ENCODE measurements at regions not wholly inside any gene's neighbourhood (a gene's known extent, or its start where the extent isn't known, plus 50 kb on each side); places are given as distances from the start of the nearest gene placed in this dataset.
"Not testable (repeated sequence)": the region's sequence is repeated elsewhere in the genome, so short reads cannot be mapped to it uniquely, and the experiment has no call there.

- no peak for DNase-seq
- Histone ChIP-seq H3K9ac (ENCODE audit: insufficient read depth in 1 of 2, low read length in 2 of 2) (no peak overlapping the region), H3K36me3 (ENCODE audit: control insufficient read depth in 4 of 4, insufficient read depth in 4 of 4, low read length in 4 of 4) (no peaks in the 10 kb centered on the region), H3K4me3 (no peak overlapping the region), H3K9me3 (ENCODE audit: control insufficient read depth in 4 of 4, insufficient read depth in 3 of 4, low read length in 3 of 4) (peaks cover 0 to 3% (median 0%) of the 10 kb centered on the region in 4 donors), H3K27me3 (ENCODE audit: control insufficient read depth in 3 of 3, insufficient read depth in 3 of 3, low read length in 2 of 3) (no peaks in the 10 kb centered on the region), H3K4me1 (ENCODE audit: control insufficient read depth in 5 of 5, insufficient read depth in 5 of 5, low read length in 5 of 5) (no peaks in the 10 kb centered on the region), H3K27ac (ENCODE audit: low read depth in 1 of 2, low read length in 1 of 2) (no peak overlapping the region)
- 65 to 80% methylated on average over 5 of the region's 5 CpGs for WGBS, 2 donors
- no peak for TF ChIP-seq CTCF (IDR thresholded peaks at IDR 0.05; ENCODE audit: control extremely low read depth, extremely low read depth)
- peak; percentile 41 for ATAC-seq (ENCODE audit: insufficient read depth, low FRiP score)
Measured at GRCh38 chr6:85129881-85130280, 320.0 kb upstream of the NT5E start.

- Histone ChIP-seq H3K36me3 (ENCODE audit: control insufficient read depth in 4 of 4, insufficient read depth in 4 of 4, low read length in 4 of 4) (no peaks in the 10 kb centered on the region), H3K9ac (ENCODE audit: insufficient read depth in 1 of 2, low read length in 2 of 2) (no peak overlapping the region), H3K27me3 (ENCODE audit: control insufficient read depth in 3 of 3, insufficient read depth in 3 of 3, low read length in 2 of 3) (no peaks in the 10 kb centered on the region), H3K9me3 (ENCODE audit: control insufficient read depth in 4 of 4, insufficient read depth in 3 of 4, low read length in 3 of 4) (peaks cover 0 to 3% (median 0%) of the 10 kb centered on the region in 4 donors), H3K4me3 (no peak overlapping the region), H3K4me1 (ENCODE audit: control insufficient read depth in 5 of 5, insufficient read depth in 5 of 5, low read length in 5 of 5) (no peaks in the 10 kb centered on the region), H3K27ac (ENCODE audit: low read depth in 1 of 2, low read length in 1 of 2) (no peak overlapping the region)
- 61 to 66% methylated on average over 4 of the region's 4 CpGs for WGBS, 2 donors
- no peak for TF ChIP-seq CTCF (IDR thresholded peaks at IDR 0.05; ENCODE audit: control extremely low read depth, extremely low read depth)
- no peak for DNase-seq
- no peak for ATAC-seq (ENCODE audit: insufficient read depth, low FRiP score)
Measured at GRCh38 chr6:85128781-85129180, 321.1 kb upstream of the NT5E start.

- H3K27me3 ChIP-seq (ENCODE audit: control insufficient read depth in 3 of 3, insufficient read depth in 3 of 3, low read length in 2 of 3); H3K9me3 ChIP-seq (ENCODE audit: control insufficient read depth in 4 of 4, insufficient read depth in 3 of 4, low read length in 3 of 4); H3K4me1 ChIP-seq (ENCODE audit: control insufficient read depth in 5 of 5, insufficient read depth in 5 of 5, low read length in 5 of 5); H3K36me3 ChIP-seq (ENCODE audit: control insufficient read depth in 4 of 4, insufficient read depth in 4 of 4, low read length in 4 of 4); H3K9ac ChIP-seq (ENCODE audit: insufficient read depth in 1 of 2, low read length in 2 of 2); H3K27ac ChIP-seq (ENCODE audit: low read depth in 1 of 2, low read length in 1 of 2); ATAC-seq (ENCODE audit: insufficient read depth, low FRiP score); DNase-seq; H3K4me3 ChIP-seq: not testable (repeated sequence)
- 67 to 77% methylated on average over 3 of the region's 3 CpGs for WGBS, 2 donors
Measured at GRCh38 chr6:85128256-85128655, 321.6 kb upstream of the NT5E start.

- Histone ChIP-seq H3K4me3 (no peak overlapping the region), H3K36me3 (ENCODE audit: control insufficient read depth in 4 of 4, insufficient read depth in 4 of 4, low read length in 4 of 4) (no peaks in the 10 kb centered on the region), H3K9ac (ENCODE audit: insufficient read depth in 1 of 2, low read length in 2 of 2) (no peak overlapping the region), H3K27ac (ENCODE audit: low read depth in 1 of 2, low read length in 1 of 2) (no peak overlapping the region), H3K27me3 (ENCODE audit: control insufficient read depth in 3 of 3, insufficient read depth in 3 of 3, low read length in 2 of 3) (no peaks in the 10 kb centered on the region), H3K4me1 (ENCODE audit: control insufficient read depth in 5 of 5, insufficient read depth in 5 of 5, low read length in 5 of 5) (no peaks in the 10 kb centered on the region), H3K9me3 (ENCODE audit: control insufficient read depth in 4 of 4, insufficient read depth in 3 of 4, low read length in 3 of 4) (peaks cover 0 to 3% (median 0%) of the 10 kb centered on the region in 4 donors)
- no peak for DNase-seq
- WGBS, 2 donors: 61 to 64% methylated on average over 3 of the region's 3 CpGs
- ATAC-seq (ENCODE audit: insufficient read depth, low FRiP score): no peak
- TF ChIP-seq CTCF (IDR thresholded peaks at IDR 0.05; ENCODE audit: control extremely low read depth, extremely low read depth): no peak
Measured at GRCh38 chr6:85127696-85128243, 322.1 kb upstream of the NT5E start.

All from lung (tissue), 11 donors.